ENCODE measurements at regions not wholly inside any gene's neighbourhood (a gene's known extent, or its start where the extent isn't known, plus 50 kb on each side); places are given as distances from the start of the nearest gene placed in this dataset.

GRCh38 chr13:90891329-90891728 lies 456.2 kb upstream of the MIR17HG start:
- TF ChIP-seq CTCF (IDR thresholded peaks at IDR 0.05) (no peak), POLR2A (IDR thresholded peaks at IDR 0.05) (no peak)

All from sigmoid colon (tissue), 3 donors.